Erythroblast (primary cell): ENCODE measurements at regions not wholly inside any gene's neighbourhood (a gene's known extent, or its start where the extent isn't known, plus 50 kb on each side); places are given as distances from the start of the nearest gene placed in this dataset.

ENCODE experiments used
- GATA1 ChIP-seq: IDR thresholded peaks from 2 replicates; pipeline ENCODE4 v1.6.1; 2011; ENCODE audit warnings: low read depth, mild to moderate bottlenecking, control low read depth, low read length, moderate library complexity
- POLR2A ChIP-seq: IDR thresholded peaks from 2 replicates; pipeline ENCODE4 v1.6.1; 2011; ENCODE audit warnings: mild to moderate bottlenecking, low read length

- TF ChIP-seq POLR2A, result no peak
- TF ChIP-seq GATA1, result no peak
Observed at GRCh38 chr22:48351376-48352085, 1476.1 kb downstream of the BRD1 start.
